NCI-H187 (cell line): ENCODE measurements at regions not wholly inside any gene's neighbourhood (a gene's known extent, or its start where the extent isn't known, plus 50 kb on each side); places are given as distances from the start of the nearest gene placed in this dataset.
"Not testable (repeated sequence)": the region's sequence is repeated elsewhere in the genome, so short reads cannot be mapped to it uniquely, and the experiment has no call there.

Source experiments
- DNase-seq, 2 experiments: peaks; one replicate each; lab custom pipeline; 2025; lab: John Stamatoyannopoulos, UW

DNA sequence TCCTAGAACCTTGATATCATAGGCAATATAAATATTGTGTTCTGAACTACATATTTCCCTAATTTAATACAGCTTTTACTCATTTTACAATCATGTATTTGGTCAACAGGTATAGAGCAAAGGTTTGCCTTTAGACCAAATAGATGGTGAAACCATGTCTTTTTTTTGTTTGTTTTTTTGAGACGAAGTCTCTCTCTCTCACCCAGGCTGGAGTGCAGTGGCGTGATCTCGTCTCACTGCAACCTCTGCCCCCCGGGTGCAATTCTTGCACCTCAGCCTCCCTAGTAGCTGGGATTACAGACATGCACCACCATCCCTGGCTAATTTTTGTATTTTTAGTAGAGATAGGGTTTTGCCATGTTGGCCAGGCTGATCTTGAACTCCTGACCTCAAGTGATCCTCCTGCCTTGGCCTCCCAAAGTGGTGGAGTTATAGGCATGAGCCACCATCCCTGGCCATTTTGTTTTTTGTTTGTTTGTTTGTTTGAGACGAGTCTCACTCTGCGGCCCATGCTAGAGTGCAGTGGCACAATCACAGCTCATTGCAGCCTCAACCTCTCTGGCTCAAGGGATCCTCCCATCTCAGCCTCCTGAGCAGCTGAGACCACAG lies 243.7 kb upstream of the FOXN3 start:
- not testable (repeated sequence) for DNase-seq

DNA sequence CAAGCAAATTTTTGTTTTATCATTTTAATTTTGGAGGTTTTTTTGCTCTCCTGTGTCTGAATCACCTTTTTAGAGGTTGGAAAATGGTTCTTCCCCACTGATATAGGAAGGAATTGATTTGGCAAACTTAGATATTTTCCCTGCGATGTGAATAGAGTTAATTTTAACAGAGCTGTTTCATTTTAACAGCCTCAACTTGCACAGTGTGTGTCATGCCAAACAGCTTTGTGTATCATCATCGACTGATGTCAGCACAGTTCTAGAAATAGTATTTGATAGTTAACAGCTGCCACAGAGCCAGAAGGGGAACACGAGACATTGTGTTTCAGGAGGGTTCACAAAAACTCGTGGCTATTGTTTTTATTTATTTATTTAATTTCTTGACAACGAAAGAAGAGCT lies 243.1 kb upstream of the FOXN3 start:
- DNase-seq = no peak

DNA sequence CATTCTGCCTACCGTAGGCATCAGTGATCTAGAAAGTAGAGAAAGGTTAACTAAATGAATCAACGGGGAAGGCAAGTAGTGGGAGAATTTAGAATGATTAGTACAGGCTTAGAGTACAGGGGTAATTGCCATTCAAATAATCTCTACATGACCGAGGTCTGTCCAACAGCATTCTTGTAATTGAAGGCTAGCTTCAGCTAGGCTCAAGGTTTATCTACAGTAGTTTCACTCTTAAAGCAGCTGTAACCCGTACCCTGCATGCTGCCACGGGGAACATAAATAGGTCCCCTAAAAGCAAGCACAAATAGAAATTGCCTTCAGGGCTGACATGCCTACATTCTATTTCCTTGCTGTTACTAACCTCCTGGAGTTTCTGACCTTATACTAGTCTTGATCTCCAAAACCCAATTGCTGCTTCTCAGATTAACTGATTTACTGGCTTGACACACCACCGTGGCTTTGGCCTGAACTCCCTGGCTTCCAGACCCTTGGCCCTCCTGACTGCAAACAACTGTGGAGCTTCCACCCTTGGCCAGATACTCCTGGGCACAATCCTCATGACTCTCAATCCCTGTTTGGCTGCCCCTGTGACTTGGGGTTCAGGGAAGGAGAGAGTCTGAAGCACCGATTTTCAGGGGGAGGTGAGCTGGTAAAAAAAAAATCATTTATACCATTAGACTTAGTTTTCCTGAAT lies 242.1 kb upstream of the FOXN3 start:
- no peak for DNase-seq

DNA sequence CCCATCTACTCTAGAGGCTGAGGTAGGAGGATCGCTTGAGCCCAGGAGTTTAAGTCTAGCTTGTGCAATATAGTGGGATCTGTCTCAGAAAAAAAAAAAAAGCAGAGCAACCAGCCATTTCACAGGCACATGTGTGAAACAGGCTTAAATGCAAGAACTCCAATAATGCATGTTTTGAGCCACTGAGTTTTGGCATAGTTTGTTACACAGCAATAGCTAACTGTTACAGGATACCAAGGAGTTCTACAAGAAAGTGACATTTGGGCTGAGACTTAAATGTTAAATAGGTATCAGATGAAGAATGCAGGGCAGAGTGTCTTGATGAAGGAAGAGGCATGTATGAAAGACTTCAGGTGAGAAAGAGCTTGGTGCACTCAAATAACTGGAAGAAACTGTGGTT lies 240.0 kb upstream of the FOXN3 start:
- DNase-seq = no peak

DNA sequence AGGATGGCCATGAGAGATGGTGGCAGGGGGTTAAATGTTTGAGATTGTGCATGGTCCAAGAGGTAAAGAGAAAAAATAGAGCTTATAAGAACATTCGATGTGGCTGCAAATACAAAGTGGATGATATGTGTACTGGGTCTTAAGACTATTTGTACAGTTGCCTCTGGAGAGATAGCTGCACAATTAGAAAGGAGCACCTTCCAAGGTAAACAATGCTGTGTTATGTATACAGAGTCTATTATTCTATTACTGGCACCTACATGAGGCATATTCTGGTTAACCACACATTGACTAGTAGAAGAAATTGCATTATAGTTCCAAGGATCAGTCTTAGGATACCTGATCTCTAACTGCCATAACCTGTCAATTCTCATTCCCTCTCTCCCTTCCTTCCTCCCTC lies 238.0 kb upstream of the FOXN3 start:
- no peak for DNase-seq

DNA sequence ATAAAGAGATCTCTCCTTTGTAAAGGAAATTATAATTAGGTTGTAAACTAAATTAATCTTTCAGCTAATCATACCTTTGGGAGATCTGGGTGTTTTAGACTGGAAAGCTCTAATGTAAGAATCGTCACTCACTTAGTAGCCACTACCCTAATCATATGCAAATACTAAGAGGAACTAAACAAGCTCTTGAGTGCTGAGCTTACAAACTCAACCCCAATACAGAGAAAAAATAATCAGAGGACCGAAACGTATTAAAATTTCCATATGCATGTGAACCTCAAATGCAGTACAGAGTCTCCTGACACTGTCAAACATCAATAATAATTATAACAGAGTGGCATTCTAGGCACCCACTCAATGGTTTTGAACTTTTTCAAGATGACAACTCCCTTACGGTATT lies 235.3 kb upstream of the FOXN3 start:
- no peak for DNase-seq

DNA sequence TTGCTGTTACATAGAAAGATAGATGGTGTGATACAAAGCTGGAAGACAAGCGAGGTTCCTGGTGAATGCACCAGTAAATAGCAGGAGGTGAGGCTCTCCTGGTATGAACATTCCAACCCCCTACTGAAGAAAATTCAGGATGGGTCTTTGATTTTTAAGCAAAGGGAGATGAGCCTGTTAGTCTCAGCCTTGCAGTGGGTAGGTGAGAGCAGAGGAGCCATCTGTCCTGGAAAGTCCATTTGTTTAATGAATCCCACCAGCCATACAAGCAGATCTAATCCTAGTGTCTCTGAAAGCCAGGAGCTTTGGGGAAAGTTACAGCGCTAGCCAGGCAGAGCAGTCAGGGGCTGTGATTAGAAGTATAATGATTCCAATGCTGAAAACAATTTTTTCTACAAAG lies 234.8 kb upstream of the FOXN3 start:
- no peak for DNase-seq

DNA sequence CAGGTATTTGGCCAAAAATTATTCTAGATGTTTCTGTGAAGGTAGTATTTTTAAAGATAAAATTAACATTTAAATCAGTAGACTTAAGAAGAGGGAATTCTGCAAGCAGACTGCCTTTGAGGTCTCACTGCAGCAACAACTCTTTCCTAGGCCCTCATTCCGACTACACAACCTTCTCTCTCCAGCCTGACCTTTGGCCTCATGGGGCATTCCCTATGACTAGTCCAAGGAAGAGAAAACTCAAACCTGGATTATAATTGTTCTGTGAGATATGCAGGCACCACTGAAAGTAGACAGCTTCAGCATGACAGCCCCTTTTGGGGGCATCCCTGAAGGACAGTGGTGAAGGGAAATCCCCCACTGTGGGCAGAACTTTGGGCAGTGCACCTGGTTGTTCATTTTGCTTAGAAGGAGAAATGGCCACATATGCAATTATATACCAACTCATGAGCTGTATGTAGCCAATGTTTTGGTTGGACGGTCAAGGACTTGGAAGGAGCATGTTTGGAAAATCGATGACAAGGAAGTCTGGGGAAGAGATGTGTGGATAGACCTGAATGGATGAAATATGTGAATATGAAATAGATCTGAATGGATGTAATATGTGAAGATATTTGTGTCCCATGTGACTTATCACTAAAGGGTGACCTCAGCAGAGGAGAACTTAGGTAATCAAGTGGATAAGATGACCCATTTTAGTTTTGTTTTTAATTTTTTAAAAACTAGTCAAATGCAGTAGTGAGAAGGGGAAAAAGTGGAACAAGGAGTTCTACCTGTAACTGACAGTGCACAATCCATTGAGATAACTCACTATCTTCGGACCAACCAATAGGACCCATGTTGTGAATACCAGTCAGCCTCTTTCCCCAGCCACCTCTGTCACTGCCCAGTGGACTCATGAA lies 233.3 kb upstream of the FOXN3 start:
- no peak for DNase-seq

DNA sequence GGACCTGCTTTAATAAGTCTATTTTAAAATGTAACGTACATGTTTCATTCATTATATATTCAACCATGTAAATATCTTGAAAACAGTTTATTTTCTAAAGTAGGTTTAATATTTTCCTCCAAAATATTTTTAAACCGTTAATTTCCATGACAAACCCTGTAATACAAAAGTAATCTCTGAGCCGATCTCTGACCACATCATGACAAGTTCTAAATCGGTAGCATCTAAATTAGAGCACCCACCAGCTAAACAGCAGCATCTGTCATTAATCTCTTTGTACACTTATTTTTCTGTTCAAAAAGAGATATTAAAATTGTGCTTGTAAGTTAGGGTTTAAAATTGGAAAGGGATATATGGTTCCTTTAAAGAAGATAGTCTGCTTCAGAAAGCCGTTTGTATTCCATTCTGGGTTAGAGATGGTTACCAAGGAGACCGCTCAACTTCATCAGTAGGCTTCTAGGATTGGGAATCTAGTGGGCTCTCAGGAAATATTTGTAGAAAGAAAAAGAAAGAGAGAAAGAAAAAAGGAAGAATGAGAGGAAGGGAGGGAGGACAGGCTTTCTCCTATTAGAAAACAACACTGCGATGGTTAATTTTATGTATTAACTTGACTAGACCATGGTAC lies 232.5 kb upstream of the FOXN3 start:
- no peak for DNase-seq

DNA sequence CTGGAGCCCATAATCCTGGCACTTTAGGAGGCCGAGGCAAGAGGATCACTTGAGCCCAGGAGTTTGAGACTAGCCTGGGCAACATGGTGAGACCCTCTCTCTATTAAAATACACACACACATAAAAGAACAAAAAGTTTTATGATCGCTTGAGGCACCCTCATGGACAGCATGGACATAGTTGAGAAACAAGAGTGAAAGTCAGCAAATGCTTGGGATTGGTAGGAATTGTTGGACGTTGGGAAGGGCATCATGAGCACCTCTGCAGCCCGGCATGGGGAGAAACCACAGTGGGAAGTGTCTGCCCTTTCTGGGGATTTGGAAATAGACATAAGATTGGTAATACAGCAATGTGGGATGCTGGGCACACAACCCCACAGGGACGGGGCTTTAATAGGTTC lies 231.9 kb upstream of the FOXN3 start:
- DNase-seq = no peak

DNA sequence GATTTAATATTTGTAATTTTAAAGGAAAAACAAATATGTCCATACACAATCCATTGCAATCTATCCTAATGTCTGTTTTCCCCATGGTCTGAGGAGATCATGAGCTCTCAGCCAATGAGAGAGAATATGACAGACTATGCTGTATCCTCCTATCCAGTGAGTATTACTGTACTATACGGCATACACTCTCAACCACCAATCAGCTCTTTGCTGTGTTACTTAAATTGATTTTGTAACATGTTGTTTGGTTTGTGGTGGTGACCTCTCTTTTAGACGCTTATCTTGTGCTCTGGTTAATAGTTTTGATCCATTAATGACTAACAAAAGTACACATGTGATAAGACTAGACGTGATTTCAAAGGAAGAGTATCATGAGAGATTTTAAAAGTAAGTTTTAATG lies 231.5 kb upstream of the FOXN3 start:
- DNase-seq = no peak

DNA sequence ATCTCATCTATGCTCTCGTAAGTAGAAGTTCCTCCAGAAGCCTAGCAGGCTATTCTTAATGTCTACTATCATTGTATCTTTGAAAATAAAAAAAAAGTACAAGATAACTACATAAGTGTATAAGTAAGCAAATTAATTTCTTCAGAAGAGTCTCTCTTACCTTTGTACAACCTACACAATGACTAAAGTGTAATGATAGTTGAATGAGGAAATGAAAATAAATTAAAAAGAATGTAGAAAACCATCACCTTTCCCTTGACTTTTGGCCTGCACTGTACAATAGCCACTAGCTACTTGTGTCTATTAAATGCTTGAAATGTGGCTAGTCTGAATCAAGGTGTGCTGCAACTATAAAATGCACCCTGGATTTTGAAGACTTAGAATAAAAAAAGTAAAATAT lies 229.9 kb upstream of the FOXN3 start:
- DNase-seq = no peak

DNA sequence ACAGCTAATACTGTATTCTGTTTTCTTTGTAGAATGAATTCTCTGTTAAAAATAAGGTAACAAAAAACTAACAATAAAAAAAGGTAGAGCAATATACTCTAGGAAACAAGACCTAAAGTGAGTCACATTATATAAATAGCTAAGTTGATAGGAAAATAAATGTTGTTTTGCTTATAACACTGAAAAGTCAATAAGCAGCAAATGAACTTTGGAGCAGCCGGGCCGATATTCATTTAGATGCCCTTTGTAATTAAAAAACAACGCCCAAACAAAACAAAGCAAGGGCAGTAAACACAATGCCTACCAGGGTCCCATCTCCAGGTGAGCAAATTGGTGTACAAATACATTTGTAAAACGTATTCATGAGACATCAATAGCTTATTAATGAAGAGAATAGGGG lies 227.6 kb upstream of the FOXN3 start:
- DNase-seq = no peak

DNA sequence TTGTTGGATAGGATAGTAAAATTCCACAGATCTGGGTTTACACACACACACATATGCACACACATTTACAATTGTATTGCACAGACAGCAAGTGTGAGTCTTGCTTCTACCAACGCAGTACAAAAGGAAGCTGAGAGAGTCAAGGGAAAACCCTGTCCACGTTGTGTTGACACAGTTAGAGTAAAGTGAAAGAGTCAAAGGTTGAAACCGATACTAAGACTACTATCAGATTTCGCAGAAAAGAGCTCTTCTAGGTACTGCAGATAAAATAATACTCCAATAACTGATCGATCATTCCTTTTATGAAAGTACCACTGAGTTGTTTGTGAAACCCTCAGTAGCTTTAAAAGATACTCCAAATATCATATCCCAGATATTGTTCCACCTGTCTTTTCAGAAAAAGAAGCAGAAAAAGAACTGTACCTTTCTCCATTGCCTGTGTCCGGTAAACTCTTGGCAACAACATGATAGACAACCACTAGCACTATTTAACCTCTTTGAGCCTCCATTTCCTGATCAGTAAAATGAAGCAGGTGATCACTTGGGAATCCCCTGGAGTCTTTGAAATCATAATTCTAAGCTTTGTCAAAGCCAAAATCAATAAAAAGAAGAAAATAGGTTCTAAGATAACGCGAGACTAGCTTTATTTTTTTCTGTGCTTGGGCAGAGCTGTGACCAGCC lies 224.6 kb upstream of the FOXN3 start:
- DNase-seq = no peak

DNA sequence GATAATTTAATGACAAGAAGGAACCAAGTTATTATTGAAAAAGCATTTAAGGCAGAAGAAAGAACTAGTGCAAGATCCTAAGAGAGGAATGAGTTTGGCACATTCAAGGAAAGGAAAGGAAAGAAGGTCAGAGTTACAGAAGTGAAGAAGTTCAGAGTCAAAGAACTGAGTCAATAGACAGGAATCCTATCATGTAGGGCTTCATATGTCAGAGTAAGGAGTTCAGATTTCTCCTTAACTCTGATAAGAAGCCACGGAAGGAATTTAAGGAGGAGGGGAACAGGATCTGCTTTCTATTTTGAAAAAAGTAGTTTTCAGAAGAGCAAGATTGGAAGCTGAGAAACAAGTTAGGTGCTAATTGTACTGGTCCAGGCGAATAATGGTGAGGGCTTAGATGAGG lies 223.1 kb upstream of the FOXN3 start:
- no peak for DNase-seq

DNA sequence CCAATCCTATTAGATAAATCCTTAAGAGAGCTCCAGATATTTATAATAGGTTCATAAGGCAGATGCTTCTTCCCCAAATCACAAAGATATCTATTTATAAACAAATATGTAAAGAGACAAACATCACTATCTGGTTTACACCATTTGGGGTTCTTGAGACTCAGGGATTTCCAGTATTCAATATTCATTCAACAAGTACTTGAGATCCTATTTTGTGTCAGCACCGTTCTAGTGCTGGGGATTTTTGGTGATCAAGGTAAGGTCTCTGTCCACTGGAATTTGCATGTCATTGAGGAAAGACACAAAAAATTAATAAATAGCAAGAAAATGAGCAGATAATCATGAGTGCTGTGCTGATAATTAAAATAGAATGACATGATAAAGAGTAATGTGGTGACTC lies 222.7 kb upstream of the FOXN3 start:
- no peak for DNase-seq

DNA sequence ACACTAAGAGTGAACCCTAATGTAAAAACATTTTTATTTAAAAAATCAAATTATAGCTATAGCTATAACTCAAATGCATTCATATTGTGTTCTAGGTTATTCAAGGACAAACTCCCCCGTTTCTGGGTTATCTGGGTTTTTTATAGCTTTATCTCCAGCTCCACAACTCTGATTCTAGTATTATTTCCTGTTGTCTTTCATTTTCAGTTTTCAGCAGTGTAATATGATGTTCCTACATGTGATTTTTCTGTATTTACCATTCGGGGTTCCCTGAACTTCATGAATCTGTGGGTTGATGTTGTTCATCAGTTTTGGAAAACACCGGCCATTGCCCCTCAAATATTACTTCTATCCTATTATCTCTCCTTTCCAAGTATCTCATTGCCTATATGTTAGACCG lies 221.9 kb upstream of the FOXN3 start:
- no peak for DNase-seq

DNA sequence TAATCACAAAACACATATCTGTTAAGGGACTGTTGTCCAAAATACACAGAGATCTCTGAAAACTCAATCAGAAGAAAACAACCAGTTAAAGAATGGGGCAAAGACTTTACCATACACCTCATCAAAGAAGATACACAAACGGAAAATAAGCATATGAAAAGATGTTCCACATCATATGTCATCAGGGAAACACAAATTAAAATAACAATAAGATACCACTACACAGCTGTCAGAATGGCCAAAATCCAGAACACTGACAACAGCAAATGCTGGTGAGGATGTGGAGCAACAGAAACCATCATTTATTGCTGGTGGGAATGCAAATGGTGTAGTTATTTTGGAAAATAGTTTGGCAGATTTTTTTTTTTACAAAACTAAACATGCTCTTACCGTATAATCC lies 220.5 kb upstream of the FOXN3 start:
- DNase-seq = no peak

DNA sequence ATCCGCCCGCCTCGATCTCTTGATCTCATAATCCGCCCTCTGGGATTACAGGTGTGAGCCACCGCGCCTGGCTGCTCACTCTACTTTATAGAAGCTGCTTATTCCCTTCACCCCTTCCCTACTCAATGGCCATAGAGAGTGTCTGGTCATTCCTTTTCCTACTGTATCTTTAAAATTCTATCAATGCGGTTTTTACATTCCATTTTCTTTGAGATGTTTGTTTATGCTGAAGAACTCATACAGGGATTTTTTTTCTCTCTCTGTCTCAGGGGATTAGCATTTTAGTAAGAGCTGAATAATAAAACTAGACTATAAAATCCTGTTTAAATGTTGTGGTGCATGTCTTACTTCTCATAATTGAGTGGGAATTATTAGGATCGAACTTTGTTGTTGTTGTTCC lies 218.6 kb upstream of the FOXN3 start:
- no peak for DNase-seq

DNA sequence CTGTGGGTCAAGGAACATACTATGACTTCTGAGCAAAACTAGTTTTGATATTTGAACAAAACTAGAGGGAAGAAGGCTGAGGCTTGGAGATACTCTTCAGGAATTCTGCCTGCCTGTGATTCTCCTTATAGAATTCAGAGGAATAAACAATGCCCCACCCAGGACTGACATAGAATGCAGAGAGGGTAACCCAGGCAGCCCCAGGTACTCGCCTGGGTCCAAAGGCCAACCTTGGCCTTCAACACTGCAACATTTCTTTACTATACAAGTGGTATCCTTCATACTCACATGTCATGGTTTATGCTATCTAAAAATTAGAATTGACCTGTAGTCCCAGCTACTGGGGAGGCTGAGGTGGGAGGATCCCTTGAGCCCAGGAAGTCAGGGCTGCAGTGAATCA lies 217.0 kb upstream of the FOXN3 start:
- DNase-seq = no peak

DNA sequence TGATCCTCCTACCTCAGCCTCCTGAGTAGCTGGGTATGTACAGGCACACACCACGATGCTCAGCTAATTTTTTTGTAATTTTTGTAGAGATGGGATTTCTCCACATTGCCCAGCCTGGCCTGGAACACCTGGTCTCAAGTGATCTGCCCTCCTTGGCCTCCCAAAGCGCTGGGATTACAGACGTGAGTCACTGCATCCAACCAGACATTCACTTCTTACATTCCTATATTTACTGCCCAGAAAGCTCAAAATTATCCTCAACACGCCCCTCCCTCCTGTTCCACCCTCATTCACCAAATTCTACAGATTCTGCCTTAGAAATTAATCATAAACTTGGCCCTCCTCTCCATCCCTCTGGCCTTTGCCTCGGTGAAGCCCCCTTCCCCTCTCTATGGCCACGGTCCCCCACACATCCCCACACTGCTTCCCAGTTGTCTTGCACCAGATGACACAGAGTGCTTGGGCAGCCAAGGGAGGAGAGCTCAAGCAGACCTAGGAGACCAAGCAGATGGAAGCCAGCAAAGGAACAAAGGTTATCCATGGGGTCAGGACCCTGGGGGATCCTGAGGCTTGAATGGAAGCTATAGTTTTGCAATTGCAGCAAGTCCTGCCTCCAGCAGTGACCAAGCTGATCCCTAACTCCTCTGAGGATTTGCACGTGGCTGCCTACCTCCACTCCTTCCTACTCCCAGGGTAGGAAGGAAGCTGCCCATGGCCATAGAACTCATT lies 213.2 kb upstream of the FOXN3 start:
- DNase-seq = no peak

DNA sequence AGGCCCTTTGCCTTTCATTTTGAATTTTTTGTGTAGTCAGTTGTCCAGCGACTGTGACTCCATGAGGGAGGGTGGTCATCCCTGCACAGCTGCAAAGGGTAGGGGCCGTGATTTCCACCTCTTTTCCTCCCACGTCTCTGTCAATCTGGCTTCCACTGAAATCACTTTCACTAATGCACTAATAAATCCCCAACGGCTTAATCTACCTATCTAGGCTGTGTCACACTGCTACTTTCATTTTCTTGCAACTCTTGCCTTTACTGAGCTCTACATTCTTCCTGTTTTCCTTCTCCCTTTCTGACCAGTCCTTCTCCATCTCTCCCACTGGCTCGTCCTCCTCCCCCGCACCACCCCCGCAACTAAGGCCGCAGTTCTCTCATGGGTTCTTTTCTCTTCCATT lies 212.3 kb upstream of the FOXN3 start:
- DNase-seq = no peak
